ENCODE measurements at regions not wholly inside any gene's neighbourhood (a gene's known extent, or its start where the extent isn't known, plus 50 kb on each side); places are given as distances from the start of the nearest gene placed in this dataset.

DNA sequence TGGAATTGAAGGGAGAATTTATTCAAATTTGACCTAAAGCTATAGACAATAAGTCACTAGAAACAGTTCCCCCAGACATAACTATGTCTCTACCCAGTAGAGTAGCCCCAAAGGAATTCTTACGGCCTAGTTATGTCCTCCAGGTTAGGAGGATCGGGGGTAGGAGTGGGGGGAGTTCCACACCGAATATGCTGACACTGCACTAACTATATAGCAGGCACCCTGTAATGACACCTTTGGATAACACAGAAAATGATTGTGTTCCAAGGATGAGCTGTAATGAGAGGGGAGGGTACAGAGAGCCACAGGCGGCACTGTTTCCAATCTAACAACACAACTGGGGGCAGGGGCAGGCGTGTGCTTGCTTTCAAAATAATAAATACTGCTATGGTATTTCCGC lies 376.2 kb upstream of the RORA start:
- TF ChIP-seq, protein P1, sequence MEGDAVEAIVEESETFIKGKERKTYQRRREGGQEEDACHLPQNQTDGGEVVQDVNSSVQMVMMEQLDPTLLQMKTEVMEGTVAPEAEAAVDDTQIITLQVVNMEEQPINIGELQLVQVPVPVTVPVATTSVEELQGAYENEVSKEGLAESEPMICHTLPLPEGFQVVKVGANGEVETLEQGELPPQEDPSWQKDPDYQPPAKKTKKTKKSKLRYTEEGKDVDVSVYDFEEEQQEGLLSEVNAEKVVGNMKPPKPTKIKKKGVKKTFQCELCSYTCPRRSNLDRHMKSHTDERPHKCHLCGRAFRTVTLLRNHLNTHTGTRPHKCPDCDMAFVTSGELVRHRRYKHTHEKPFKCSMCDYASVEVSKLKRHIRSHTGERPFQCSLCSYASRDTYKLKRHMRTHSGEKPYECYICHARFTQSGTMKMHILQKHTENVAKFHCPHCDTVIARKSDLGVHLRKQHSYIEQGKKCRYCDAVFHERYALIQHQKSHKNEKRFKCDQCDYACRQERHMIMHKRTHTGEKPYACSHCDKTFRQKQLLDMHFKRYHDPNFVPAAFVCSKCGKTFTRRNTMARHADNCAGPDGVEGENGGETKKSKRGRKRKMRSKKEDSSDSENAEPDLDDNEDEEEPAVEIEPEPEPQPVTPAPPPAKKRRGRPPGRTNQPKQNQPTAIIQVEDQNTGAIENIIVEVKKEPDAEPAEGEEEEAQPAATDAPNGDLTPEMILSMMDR (IDR thresholded peaks at IDR 0.05): no peak
- no peak for TF ChIP-seq POLR2AphosphoS5 (IDR thresholded peaks at IDR 0.05)
